ENCODE measurements at regions not wholly inside any gene's neighbourhood (a gene's known extent, or its start where the extent isn't known, plus 50 kb on each side); places are given as distances from the start of the nearest gene placed in this dataset.

GRCh38 chr12:3367750-3368444, 123.1 kb upstream of the PRMT8 start:
- TF ChIP-seq CTCF (IDR thresholded peaks at IDR 0.05; ENCODE audit: insufficient read depth, low read length) (no peak), POLR2AphosphoS5 (IDR thresholded peaks at IDR 0.05; ENCODE audit: low read depth) (no peak)
- TF ChIP-seq, protein P1, sequence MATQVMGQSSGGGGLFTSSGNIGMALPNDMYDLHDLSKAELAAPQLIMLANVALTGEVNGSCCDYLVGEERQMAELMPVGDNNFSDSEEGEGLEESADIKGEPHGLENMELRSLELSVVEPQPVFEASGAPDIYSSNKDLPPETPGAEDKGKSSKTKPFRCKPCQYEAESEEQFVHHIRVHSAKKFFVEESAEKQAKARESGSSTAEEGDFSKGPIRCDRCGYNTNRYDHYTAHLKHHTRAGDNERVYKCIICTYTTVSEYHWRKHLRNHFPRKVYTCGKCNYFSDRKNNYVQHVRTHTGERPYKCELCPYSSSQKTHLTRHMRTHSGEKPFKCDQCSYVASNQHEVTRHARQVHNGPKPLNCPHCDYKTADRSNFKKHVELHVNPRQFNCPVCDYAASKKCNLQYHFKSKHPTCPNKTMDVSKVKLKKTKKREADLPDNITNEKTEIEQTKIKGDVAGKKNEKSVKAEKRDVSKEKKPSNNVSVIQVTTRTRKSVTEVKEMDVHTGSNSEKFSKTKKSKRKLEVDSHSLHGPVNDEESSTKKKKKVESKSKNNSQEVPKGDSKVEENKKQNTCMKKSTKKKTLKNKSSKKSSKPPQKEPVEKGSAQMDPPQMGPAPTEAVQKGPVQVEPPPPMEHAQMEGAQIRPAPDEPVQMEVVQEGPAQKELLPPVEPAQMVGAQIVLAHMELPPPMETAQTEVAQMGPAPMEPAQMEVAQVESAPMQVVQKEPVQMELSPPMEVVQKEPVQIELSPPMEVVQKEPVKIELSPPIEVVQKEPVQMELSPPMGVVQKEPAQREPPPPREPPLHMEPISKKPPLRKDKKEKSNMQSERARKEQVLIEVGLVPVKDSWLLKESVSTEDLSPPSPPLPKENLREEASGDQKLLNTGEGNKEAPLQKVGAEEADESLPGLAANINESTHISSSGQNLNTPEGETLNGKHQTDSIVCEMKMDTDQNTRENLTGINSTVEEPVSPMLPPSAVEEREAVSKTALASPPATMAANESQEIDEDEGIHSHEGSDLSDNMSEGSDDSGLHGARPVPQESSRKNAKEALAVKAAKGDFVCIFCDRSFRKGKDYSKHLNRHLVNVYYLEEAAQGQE (IDR thresholded peaks at IDR 0.05; ENCODE audit: insufficient replicate concordance, low read depth), result no peak

Data from HL-60 (cell line).